ENCODE measurements at regions not wholly inside any gene's neighbourhood (a gene's known extent, or its start where the extent isn't known, plus 50 kb on each side); places are given as distances from the start of the nearest gene placed in this dataset.

DNA sequence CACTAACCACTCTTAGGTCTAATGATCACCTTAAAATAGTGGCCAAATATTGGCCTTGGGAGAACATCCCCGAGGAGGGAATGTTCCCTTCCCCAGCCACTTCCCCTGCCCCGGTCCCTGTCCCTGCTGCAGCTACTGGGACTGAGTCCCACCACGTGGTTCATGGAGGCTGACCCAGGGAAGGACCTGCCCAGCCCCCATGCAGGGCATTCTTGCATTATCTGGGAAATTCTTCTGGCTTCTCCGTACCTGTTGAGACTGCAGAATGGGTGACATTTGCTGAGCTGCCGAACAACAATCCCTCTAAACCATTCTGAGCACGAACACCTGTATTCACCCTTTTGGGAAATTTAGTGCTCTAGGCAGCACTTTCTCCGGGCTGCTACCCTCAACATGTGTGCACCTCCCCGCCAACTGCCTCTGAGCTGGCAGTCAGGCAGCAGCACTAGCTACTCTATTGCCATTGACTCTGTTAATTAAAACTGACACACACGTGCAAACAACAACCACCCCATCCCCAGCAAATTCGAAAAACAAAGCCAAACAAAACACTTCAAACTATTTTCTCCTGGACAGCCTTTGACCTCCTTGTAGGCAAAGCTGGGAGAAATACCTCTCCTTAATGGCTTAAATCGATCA lies 567.4 kb upstream of the MKI67 start:
- no peak for DNase-seq

- no peak for DNase-seq
Measured at GRCh38 chr10:128694168-128694850, 568.1 kb upstream of the MKI67 start.

- DNase-seq: no peak
Measured at GRCh38 chr10:128694851-128695725, 568.9 kb upstream of the MKI67 start.

DNA sequence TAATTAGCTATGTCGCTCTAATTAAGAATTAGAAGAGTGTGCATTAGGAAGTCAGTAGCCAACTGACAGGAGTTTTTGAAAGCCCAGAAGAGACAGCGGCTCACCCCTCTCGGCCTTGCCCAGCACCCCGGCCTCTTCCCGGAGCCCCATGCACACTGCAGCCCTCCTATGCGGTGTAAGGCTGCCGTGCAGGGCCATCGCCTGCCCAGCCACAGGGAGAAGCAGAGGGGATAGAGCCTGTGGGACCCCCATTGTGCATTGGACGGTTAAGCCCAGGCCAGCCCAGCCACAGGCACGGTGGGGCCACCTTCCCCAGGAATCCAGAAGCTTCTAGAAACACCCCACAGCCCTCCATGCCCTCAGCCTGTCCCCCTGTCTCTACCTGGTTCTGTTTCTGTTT lies 569.7 kb upstream of the MKI67 start:
- no peak for DNase-seq

DNA sequence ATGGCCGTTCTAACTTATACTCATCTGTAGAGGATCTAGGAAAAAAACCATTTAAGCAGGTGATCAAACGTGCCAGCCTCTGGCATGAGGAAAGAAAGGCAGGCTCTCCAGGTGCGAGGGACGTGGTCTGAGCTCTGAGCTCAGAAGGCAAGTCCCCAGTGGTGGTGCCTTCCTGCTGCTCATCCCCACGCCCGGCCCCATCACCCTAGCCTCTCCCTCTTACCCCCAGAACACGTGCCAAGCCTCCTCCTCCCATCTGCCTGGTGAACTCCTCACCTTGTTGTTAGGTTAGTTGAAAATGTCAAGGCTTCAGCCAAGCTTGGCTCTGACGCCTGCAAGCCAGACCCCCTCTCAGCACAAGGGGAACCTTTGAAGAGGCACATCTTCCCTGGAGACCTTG lies 571.2 kb upstream of the MKI67 start:
- no peak for DNase-seq

- DNase-seq: no peak
Measured at GRCh38 chr10:128701381-128701780, 575.2 kb upstream of the MKI67 start.

- no peak for DNase-seq
Measured at GRCh38 chr10:128701837-128702236, 575.6 kb upstream of the MKI67 start.

DNA sequence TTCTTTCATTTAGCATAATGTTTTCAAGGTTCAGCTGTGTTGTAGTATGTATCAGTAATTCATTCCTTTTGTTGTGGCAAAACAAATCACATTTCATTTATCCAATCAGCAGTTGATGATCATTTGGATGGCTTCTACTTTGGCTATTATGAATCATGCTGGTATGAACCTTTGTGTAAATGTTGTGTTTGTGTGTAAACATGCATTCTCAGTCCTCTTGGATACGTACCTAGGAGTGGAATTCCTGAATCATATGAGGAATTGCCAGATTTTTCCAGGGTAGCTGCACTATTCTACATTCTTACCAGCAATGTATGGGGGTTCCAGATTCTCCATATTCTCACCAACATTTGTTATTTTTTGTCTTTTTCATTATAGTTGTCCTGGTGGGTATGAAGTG lies 578.5 kb upstream of the MKI67 start:
- no peak for DNase-seq

- no peak for DNase-seq
Measured at GRCh38 chr10:128708182-128708581, 582.0 kb upstream of the MKI67 start.

- DNase-seq: no peak
Measured at GRCh38 chr10:128709686-128710085, 583.5 kb upstream of the MKI67 start.

- DNase-seq: no peak
Measured at GRCh38 chr10:128710098-128710797, 584.0 kb upstream of the MKI67 start.

GRCh38 chr10:128710798-128711183 lies 584.6 kb upstream of the MKI67 start:
- DNase-seq: no peak

- DNase-seq: no peak
Measured at GRCh38 chr10:128711806-128712205, 585.6 kb upstream of the MKI67 start.

DNA sequence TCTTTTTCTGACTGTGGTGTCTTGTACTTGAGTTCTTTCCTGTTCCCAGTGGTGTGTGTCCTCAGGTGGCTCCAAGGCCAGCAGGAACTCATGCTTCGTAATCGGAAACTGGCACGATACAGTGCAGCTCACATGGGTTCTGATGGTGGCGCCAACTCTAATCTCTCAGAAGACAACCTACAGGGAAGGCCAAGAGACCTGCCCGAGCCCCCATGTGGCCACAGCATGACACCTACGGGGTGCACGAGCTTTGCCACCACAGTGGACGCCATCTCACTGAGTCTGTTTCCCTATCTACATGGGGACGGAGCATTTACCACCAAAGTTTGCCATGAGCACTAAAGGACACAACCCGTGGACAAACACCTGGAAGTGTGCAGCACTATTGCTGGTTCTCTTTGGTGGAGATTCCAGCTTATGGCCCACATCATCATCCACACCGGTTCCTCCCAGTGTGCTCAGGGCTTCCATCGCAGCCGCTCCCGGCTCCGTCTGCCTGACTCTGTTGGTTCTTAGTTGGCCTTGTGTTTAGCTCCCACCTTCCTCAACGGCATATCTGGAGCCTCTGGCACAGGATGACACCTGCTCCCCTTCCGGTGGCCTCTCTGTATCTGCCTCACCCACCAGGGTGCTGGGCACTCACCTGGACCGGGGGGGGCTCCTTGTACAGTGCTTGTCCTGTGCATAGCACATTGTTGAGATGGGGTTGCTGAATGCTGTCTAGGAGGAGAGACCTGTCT lies 586.6 kb upstream of the MKI67 start:
- no peak for DNase-seq

GRCh38 chr10:128713471-128713870 lies 587.2 kb upstream of the MKI67 start:
- DNase-seq: no peak

DNA sequence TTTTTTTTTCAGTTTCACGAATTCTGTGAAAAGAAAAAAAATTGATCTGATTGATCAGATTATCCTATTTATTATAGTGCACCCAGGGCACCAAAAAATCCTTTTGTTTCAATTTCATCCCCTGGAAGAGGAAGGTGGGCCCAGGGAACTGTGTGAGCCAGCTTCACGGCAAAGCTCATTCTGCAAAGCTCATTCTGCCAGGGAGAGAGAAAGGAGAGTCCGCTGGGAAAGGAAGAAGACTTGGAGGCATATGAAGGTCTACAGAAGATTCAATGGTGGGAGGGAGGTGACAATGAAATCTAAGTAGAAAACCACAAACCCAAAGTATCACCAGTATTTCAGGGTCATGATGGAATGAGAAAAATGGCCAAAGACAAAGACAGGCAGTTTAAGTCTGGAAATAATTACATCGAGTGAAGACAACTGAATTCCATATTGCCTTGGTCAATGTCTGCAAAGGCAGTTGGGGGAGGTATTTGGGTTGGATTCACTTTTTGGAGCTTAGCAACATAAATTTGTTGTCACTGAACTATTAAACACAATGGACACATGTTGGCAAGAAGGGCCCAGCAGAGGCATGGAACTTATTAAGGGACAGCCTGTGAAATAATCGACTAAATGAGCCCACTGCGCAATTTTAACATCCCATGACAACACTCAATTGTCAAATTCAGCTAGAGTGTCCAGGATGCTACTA lies 587.8 kb upstream of the MKI67 start:
- no peak for DNase-seq

GRCh38 chr10:128714644-128715415 lies 588.6 kb upstream of the MKI67 start:
- no peak for DNase-seq

DNA sequence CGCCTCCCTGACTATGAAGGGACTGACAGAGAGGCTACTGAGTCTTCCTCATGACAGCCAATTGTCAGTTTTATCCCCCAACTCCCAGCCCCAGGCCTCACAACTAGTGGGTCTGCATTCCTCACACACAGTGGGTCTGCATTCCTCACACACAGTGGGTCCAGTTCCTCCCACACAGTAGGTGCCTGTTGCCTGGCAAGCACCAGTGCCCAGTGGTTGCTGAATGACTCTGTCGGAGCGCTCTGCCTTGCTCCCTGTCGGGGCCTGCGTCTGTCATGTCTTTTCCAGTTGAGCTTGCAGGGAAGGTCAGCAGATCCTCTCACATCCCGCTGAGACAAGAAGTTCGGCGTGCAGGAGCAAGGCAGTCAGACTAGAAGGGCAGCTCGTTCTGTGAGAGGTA lies 590.0 kb upstream of the MKI67 start:
- DNase-seq: no peak

GRCh38 chr10:128721963-128722445 lies 595.8 kb upstream of the MKI67 start:
- no peak for DNase-seq

GRCh38 chr10:128722947-128723346 lies 596.7 kb upstream of the MKI67 start:
- no peak for DNase-seq

- DNase-seq: no peak
Measured at GRCh38 chr10:128723631-128724205, 597.5 kb upstream of the MKI67 start.

All from NCI-H2227 treated with DMSO at 0.1 percent for 48 hours (cell line).